ENCODE measurements at regions not wholly inside any gene's neighbourhood (a gene's known extent, or its start where the extent isn't known, plus 50 kb on each side); places are given as distances from the start of the nearest gene placed in this dataset.

DNA sequence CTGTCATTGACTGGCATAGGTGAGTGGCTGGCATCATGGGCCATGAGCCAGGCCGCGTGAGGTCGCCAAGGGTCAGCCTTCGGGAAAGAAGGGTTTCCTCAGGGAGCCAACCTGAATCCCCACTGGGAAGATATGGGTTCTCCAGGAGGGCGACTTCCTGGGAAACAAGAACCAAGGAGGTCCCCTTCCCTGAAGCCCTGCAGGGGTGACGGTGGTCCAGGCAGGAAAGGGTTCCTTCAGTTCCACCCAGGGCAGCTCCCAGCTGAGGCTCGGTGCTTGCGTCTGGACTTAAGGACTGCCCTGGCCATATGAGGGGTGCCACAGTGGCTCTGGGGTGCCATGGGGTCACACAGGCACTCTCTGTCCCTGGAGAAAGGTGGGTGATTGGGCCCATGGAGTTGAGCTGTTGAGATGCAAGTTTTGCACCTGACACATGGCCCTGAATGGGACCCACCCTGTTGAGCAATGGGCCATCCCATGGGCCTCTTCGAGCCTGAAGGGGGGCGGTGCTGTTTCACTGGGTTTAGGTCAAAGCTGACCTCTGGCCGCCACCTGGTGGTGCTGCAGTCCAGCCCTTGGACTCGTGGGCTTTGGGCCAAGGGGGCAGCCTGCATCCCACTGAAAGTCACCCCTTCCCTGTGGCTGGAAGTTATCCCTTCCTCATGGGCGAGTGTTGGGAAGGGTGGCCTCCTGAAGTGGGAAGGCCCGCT is 228.1 kb downstream of the SNRPN start:
- intact Hi-C loops (cut with micrococcal nuclease) = no loop called here
- ChIA-PET CTCF (no interaction called here), POLR2A (ENCODE audit: unreplicated experiment) (no interaction called here)
- no peaks in the 10 kb centered on the region for H3F3A ChIP-seq (ENCODE audit: low read length, unreplicated experiment)
- no peak overlapping the region for H3K9ac ChIP-seq (ENCODE audit: low read length)
- no peaks in the 10 kb centered on the region for H3K9me2 ChIP-seq (replicated peaks; ENCODE audit: low read length)
- TF ChIP-seq EZH2 (IDR thresholded peaks at IDR 0.05; ENCODE audit: low read length, unreplicated experiment) (no peak), EZH2phosphoT487 (IDR thresholded peaks at IDR 0.05; ENCODE audit: borderline replicate concordance, low read length) (no peak)
- TF ChIP-seq, protein P1, sequence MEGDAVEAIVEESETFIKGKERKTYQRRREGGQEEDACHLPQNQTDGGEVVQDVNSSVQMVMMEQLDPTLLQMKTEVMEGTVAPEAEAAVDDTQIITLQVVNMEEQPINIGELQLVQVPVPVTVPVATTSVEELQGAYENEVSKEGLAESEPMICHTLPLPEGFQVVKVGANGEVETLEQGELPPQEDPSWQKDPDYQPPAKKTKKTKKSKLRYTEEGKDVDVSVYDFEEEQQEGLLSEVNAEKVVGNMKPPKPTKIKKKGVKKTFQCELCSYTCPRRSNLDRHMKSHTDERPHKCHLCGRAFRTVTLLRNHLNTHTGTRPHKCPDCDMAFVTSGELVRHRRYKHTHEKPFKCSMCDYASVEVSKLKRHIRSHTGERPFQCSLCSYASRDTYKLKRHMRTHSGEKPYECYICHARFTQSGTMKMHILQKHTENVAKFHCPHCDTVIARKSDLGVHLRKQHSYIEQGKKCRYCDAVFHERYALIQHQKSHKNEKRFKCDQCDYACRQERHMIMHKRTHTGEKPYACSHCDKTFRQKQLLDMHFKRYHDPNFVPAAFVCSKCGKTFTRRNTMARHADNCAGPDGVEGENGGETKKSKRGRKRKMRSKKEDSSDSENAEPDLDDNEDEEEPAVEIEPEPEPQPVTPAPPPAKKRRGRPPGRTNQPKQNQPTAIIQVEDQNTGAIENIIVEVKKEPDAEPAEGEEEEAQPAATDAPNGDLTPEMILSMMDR (conservative IDR thresholded peaks at IDR 0.05; ENCODE audit: low read depth, low read length) = no peak
- no peaks in the 10 kb centered on the region for H3K27me3 ChIP-seq (ENCODE audit: low read length)
- no peak overlapping the region for H3K4me2 ChIP-seq (ENCODE audit: low read length)
- no peaks in the 10 kb centered on the region for H3K4me1 ChIP-seq (ENCODE audit: insufficient read depth, low read length)
- no peak overlapping the region for H2AFZ ChIP-seq (ENCODE audit: low read length)
- no peak overlapping the region for H3K4me3 ChIP-seq (ENCODE audit: low read length)
- H3K79me2 ChIP-seq (ENCODE audit: low read length) = no peaks in the 10 kb centered on the region
- H3K27ac ChIP-seq (ENCODE audit: low read length) = no peak overlapping the region
- ATAC-seq = no peak
- H3K36me3 ChIP-seq (ENCODE audit: low read depth, low read length) = no peaks in the 10 kb centered on the region
- DNase-seq = no peak
- H3K9me3 ChIP-seq (ENCODE audit: low read length) = no peaks in the 10 kb centered on the region
- no peaks in the 10 kb centered on the region for H4K20me1 ChIP-seq (ENCODE audit: low read length)
- BruUV-seq (replicated peaks) = no TSS peak

DNA sequence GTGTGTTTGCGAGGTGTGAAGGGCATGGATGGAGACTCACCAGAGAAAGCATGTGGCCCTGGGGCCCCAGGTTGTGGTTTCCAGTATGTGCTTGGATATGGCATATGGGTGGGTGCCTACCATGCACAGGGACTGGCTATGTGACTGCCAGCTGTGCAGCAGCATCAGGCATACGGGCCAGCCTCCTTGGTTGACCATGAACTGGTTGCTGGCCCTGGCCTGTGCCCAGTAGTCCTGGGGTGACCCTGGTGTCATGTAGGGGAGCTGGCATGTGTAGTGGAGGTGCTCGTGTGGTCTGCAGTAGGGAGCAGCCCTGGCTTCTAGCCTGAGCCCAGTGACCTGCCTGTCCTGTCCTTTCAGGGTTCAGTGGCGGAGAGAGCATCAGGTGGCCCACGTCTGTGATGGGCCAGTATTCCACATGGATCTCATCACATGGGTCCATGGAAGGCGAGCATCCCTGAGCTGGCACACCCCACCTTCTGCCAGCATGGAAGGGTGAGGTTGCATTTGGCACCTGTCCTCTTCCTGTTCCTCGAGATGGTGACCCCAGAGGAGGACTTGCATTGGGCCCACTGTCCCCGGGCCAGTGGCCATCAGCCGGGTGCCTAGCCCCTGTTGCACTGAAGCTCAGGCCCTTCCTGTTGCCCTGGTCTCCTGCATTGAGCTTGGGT is 228.9 kb downstream of the SNRPN start:
- H3K9ac ChIP-seq (ENCODE audit: low read length) = no peak overlapping the region
- ChIA-PET CTCF (no interaction called here), POLR2A (ENCODE audit: unreplicated experiment) (no interaction called here)
- H3K9me2 ChIP-seq (replicated peaks; ENCODE audit: low read length) = no peaks in the 10 kb centered on the region
- no peak for ATAC-seq
- no peak overlapping the region for H3K27ac ChIP-seq (ENCODE audit: low read length)
- H2AFZ ChIP-seq (ENCODE audit: low read length) = no peak overlapping the region
- H3K27me3 ChIP-seq (ENCODE audit: low read length) = no peaks in the 10 kb centered on the region
- H3K79me2 ChIP-seq (ENCODE audit: low read length) = no peaks in the 10 kb centered on the region
- no TSS peak for BruUV-seq (replicated peaks)
- H3K4me2 ChIP-seq (ENCODE audit: low read length) = no peak overlapping the region
- no peaks in the 10 kb centered on the region for H3K36me3 ChIP-seq (ENCODE audit: low read depth, low read length)
- no peaks in the 10 kb centered on the region for H3K9me3 ChIP-seq (ENCODE audit: low read length)
- no peak overlapping the region for H3K4me3 ChIP-seq (ENCODE audit: low read length)
- no peaks in the 10 kb centered on the region for H3K4me1 ChIP-seq (ENCODE audit: insufficient read depth, low read length)
- DNase-seq = no peak
- no peaks in the 10 kb centered on the region for H3F3A ChIP-seq (ENCODE audit: low read length, unreplicated experiment)
- no peaks in the 10 kb centered on the region for H4K20me1 ChIP-seq (ENCODE audit: low read length)
- TF ChIP-seq EZH2phosphoT487 (IDR thresholded peaks at IDR 0.05; ENCODE audit: borderline replicate concordance, low read length) (no peak), EZH2 (IDR thresholded peaks at IDR 0.05; ENCODE audit: low read length, unreplicated experiment) (no peak)
- TF ChIP-seq, protein P1 (conservative IDR thresholded peaks at IDR 0.05; ENCODE audit: low read depth, low read length) = no peak
- intact Hi-C loops (cut with micrococcal nuclease) = no loop called here

Data from PC-3 (cell line).